ENCODE measurements at regions not wholly inside any gene's neighbourhood (a gene's known extent, or its start where the extent isn't known, plus 50 kb on each side); places are given as distances from the start of the nearest gene placed in this dataset.
A peak's percentile ranks its signal among the peaks of the same experiment; 100 is the strongest.
"Not testable (repeated sequence)": the region's sequence is repeated elsewhere in the genome, so short reads cannot be mapped to it uniquely, and the experiment has no call there.

GRCh38 chr6:6975459-6976111, 132.2 kb upstream of the RREB1 start:
- no peak for DNase-seq (ENCODE audit: low read depth in 2 of 2)

- DNase-seq (ENCODE audit: low read depth in 2 of 2): no peak
These were observed 131.6 kb upstream of the RREB1 start for GRCh38 chr6:6976193-6976592.

- DNase-seq (ENCODE audit: low read depth in 2 of 2): no peak
These were observed 129.0 kb upstream of the RREB1 start for GRCh38 chr6:6978731-6979130.

- DNase-seq (ENCODE audit: low read depth in 2 of 2): no peak
These were observed 126.7 kb upstream of the RREB1 start for GRCh38 chr6:6980999-6981597.

- DNase-seq (ENCODE audit: low read depth in 2 of 2): no peak
These were observed 126.0 kb upstream of the RREB1 start for GRCh38 chr6:6981681-6982322.

- DNase-seq (ENCODE audit: low read depth in 2 of 2): no peak
These were observed 125.1 kb upstream of the RREB1 start for GRCh38 chr6:6982663-6983062.

GRCh38 chr6:6984585-6985366, 123.0 kb upstream of the RREB1 start:
- DNase-seq (ENCODE audit: low read depth in 2 of 2): no peak

GRCh38 chr6:6986344-6986743, 121.4 kb upstream of the RREB1 start:
- no peak for DNase-seq (ENCODE audit: low read depth in 2 of 2)

- no peak for DNase-seq (ENCODE audit: low read depth in 2 of 2)
These were observed 120.0 kb upstream of the RREB1 start for GRCh38 chr6:6987749-6988148.

GRCh38 chr6:6990059-6990458, 117.7 kb upstream of the RREB1 start:
- DNase-seq (ENCODE audit: low read depth in 2 of 2): not testable (repeated sequence)

- DNase-seq (ENCODE audit: low read depth in 2 of 2): no peak
These were observed 114.1 kb upstream of the RREB1 start for GRCh38 chr6:6993503-6994237.

GRCh38 chr6:6994796-6995195, 113.0 kb upstream of the RREB1 start:
- DNase-seq (ENCODE audit: low read depth in 2 of 2): no peak

- DNase-seq (ENCODE audit: low read depth in 2 of 2): no peak
These were observed 112.4 kb upstream of the RREB1 start for GRCh38 chr6:6995328-6995727.

GRCh38 chr6:6996124-6996523, 111.6 kb upstream of the RREB1 start:
- no peak for DNase-seq (ENCODE audit: low read depth in 2 of 2)

GRCh38 chr6:6997263-6998193, 110.2 kb upstream of the RREB1 start:
- DNase-seq (ENCODE audit: low read depth in 2 of 2): no peak

GRCh38 chr6:6998194-6998569, 109.6 kb upstream of the RREB1 start:
- no peak for DNase-seq (ENCODE audit: low read depth in 2 of 2)

- no peak for DNase-seq (ENCODE audit: low read depth in 2 of 2)
These were observed 106.7 kb upstream of the RREB1 start for GRCh38 chr6:7000825-7001777.

- DNase-seq (ENCODE audit: low read depth in 2 of 2): no peak
These were observed 104.7 kb upstream of the RREB1 start for GRCh38 chr6:7003041-7003440.

- DNase-seq (ENCODE audit: low read depth in 2 of 2): peak in 1 of 2 experiments; percentile 9
These were observed 103.0 kb upstream of the RREB1 start for GRCh38 chr6:7004581-7005297.

Data from fibroblast of skin of left biceps (primary cell).